Fibroblast of lung (primary cell): ENCODE measurements at regions not wholly inside any gene's neighbourhood (a gene's known extent, or its start where the extent isn't known, plus 50 kb on each side); places are given as distances from the start of the nearest gene placed in this dataset.

ENCODE experiments used
- CTCF ChIP-seq, 2 donors: IDR thresholded peaks in 1 of 2; conservative IDR thresholded peaks in 1 of 2; 1 replicate in 1 of 2; 2 replicates in 1 of 2; pipeline ENCODE4 v1.5.1; 2011 to 2012; ENCODE audit warnings: low read length in 2 of 2, control low read depth in 1 of 2, inconsistent platforms in 1 of 2, low read depth in 1 of 2, mild to moderate bottlenecking in 1 of 2
- EZH2 ChIP-seq: IDR thresholded peaks from 2 replicates; pipeline ENCODE4 v1.5.1; 2012; ENCODE audit warnings: low read length, control low read depth, mild to moderate bottlenecking; ENCODE audit errors: missing control alignments

DNA sequence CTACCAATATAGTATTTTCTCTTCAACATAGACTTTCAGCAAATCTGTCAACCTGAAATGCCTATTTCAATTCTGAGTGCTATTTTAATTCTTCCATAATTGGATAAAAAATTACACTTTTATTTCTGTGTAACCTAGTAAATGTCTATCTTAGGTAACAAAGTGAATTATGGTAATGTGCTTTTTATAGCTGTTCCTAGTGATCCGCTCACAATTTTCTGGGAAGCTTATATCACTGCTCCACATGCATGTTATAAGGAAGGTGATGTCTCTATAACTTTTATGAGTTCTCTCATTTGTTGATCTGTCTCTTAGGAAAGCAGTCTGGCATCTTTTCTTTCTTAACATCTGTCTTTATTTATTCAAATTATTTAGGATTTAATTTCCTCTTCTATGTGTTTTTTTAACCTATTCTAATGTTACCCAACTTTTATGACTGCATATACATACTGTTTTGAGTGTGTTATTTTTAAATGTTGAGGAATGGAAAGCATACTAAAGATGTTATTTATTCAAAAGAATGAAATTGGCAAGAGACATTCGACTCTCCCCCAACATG is 777.1 kb upstream of the MDGA2 start:
- TF ChIP-seq EZH2 (no peak), CTCF (conservative IDR thresholded peaks at IDR 0.05 in 1 of 2, IDR thresholded peaks at IDR 0.05 in 1 of 2; ENCODE audit: low read depth in 1 of 2, low read length in 2 of 2) (no peak)
